GM21825 (cell line): ENCODE measurements at regions not wholly inside any gene's neighbourhood (a gene's known extent, or its start where the extent isn't known, plus 50 kb on each side); places are given as distances from the start of the nearest gene placed in this dataset.
"Not testable (repeated sequence)": the region's sequence is repeated elsewhere in the genome, so short reads cannot be mapped to it uniquely, and the experiment has no call there.

Experiments
- ATAC-seq: cut with Tn5 transposase; IDR thresholded peaks from one replicate; pipeline ENCODE4 v1.9.1; 2021; ENCODE audit warnings: mild to moderate bottlenecking, moderate library complexity; ENCODE audit not compliant: unreplicated experiment

DNA sequence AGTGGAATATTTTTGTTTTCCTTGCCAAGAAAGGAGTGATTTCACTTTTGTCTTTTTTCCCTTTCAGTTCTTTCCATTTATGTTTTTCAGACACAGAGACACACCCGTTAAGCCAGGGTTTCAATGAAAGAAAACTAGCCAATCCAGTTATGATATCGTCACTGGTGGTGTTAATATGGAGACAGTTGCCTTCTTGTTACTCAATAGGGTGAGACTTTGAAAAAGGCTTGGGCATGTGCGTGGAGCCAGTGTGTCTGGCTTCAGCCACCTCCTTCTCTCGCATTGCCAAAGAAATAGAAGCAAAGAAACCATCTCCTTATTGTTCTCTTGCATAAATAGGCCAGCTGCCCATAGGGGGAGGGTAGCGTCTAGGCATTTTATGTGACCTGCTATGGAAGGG, 84.1 kb upstream of the DLX6 start:
- no peak for ATAC-seq

DNA sequence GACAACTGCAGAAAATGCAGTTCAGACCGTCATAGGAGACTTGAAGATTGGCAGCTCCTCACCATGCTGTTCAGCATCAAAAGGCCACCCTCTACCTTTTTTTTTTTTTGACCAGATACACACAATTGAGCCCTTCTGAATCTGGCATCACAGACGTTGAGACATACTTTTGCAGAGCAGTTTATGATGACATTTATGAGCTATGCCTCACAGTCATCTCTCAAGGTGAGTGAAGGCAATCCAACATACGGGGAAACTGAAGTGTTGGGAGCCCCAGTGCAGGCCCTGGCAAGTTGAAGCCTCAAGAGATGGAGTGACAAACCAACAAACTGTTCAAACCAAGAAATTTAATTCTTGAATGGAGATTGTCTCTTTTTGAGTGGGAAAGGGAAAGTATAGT, 83.6 kb upstream of the DLX6 start:
- ATAC-seq, result no peak

DNA sequence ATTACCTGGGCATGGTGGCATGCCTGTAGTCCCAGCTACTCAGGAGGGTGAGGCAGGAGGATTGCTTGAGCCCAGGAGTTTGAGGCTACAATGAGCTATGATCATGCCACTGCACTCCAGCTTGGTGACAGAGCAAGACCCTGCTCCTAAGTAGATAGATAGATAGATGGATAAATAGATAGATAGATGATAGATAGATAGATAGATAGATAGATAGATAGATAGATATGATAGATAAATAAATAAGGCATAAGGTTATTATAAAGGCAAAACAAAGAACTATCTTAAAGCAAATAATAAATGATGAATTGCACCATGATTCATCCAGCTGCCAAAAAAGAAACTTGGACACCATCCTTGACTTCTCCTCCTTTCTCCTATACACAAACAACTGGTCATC, 82.0 kb upstream of the DLX6 start:
- not testable (repeated sequence) for ATAC-seq

DNA sequence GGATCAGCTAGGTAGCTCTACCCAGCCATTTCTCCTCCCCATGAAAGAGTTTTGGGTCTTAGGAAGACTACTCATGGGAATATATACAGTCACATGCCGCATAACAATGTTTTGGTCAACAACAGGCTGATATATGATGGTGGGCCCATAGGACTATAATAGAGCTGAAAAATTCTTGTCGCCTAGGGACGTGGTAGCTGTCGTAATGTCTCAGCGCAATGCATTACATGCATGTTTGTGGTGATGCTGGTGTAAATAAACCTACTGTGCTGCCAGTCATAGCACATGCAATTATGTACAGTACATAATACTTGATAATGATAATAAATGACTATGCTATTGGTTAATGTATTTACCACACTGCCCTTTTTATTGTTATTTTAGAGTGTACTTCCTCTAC, 78.2 kb upstream of the DLX6 start:
- ATAC-seq, result no peak

DNA sequence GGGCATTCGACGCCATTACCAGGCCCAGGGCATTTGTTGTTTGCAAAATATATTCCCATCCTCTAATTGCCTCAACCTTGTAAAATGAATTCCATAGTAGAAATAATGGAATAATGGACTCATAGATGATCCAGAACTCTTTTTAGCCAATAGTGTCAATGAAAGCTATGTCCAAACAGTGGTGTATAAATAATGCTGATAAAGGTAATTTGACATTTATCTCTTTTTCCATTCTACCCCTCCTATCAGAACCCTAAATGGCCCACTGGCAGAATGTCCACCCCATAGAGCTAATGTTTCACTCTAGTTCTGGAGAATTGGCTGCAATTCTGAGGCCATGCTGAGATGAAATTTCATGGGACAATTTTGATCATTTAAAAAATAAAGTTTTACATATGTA, 76.4 kb upstream of the DLX6 start:
- no peak for ATAC-seq

DNA sequence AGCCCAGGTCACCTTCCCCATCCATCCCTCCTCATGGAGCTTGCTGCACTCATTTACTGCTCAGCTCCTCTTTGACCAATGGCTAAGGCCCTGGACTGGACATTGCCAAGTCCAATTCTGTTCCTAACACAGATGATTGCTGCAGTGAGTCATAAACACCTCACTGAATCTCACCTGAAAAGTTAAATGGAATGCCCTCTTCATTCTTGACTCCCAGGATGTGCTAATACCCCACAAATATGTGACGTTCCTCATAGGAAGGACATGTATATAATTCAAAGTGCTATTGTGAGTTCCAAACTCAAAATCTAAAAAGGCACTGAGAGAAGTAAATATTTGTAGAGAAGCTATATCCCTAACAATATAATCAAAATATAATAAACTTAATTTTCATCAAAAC, 73.5 kb upstream of the DLX6 start:
- no peak for ATAC-seq

DNA sequence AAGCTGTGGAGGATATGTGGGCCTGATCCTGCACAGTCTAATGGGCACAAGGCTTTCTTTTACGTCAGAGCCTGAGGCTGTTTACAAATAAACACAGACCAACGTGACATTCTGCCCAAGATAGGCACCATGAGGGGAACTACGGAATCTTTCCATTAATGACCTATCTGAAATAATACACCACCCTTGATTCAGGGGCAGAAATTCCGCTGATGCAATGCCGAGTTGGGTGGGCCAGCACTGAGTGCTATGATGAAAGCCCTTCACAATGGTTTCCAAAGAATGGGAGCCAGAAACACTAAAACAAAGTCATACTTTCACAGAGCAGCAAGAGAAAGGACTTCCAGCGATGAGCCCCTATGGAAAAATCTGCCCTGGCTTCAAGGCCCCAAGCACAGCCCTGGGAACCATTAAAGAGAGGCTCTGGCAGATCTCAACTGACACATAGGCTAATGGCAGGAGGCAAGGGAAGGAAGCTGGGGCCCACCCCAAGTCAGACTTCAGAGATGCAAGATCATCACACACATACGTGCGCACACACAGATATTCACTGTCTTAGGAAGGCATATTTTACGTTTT, 72.2 kb upstream of the DLX6 start:
- ATAC-seq, result no peak

DNA sequence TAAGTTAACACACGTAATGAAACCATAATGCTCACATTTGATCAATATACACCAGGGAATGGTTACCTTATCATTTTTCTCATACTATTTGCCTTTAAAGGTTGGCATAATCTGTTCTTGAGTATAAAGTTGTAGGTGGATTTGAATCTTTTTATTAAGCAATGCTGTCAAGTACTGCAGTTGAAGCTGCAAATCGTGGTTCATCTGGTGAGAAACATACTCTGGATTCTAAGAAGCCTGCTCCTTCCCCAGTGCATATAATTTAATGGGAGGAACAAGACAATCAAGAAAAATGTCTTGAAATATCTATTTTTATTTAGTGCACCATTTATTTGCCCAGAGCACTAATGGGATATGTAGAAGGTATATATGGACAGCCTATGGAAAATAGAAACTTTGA, 68.7 kb upstream of the DLX6 start:
- ATAC-seq, result no peak

DNA sequence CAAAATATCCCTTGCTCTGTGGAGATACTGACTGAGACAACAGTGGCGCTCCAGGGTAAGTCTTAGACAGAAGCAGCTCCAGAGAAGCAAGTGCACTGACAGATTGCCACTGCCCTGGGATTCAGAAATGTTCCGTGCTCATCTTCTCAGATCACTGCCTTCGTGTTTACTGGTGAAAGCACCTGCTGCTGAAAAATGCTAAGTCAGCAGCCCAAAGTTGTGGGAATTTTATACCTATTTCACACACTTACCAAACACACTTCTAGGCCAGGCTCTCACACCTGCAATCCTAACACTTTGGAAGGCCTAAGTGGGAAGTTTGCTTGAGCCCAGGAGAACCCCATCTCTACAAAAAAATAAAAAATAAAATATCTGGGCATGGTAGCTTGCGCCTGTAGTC, 63.2 kb upstream of the DLX6 start:
- no peak for ATAC-seq

DNA sequence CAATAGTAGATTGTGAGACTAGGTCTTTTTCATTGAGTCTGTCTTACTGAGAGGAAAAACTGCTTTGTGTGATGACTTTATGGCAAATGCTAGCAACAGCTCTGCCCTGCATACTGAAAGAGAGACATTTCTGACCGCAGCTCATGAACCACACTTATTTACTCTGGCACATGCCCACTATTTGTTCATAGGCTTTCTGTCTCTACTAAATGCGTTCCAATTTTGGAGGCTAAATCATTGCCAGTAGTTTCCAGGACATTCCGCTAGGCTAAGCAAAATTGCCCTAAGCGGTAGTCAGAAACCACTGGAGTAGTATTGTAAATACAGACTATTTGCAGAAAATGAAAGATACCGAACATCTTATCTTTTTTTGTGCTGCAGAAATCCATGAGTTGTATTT, 55.6 kb upstream of the DLX6 start:
- no peak for ATAC-seq

DNA sequence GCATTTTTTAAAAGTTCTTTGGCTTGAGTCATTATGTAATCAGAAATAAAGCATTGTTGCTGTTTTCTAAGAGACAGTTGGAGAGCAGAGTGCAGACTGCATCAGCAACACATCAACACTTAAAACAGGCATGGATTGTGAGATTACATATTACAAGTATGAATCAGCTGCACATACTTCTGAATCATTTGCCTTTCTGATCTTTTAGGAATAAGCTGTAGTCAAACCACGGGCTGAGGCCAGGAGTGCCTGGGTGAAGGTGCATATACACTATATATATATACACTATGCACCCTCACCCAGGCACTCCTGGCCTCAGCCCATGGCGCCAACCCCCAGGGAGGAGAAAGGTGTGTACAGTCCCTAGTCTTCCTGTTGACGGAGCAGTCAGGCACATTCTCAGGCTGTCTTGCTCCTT, 52.4 kb upstream of the DLX6 start:
- no peak for ATAC-seq

DNA sequence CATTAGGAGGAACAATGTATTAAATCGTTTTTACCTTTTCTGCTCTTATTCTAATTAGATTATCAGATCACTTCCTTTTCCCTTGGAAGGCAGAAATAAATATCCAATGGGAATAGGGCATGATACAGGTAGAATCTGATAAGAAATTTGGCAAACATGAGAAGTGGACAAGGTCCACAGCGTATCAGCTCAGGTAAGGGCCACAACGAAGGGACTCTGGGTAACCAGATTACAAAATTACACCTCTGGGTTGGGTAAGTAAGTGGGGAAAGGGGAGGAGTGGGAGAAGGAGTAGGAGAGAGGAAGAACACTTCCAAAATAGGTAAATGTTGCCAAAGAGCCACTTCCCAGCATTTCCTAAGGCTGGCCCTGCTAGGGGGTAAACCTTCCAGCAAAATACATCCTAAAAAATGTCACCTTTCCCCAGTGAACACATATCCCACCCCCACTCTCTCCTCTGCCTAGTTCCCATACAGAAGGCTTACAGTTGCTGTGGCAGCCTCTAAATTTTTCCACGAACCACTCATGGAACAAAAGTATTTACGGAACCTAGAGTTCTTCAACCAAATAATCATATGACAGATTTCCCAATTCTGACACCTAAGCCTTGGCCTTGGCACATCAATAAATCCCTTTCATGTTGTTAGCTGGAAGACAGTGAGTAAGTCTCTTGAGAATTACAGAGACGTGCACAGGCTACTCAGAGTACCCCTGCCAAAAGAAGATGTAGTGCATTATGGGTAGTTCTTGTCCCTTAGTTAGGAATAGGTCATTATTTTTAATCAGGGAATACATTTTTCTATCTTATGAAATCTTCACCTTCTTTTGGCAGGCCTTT, 51.5 kb upstream of the DLX6 start:
- ATAC-seq, result no peak
